ENCODE measurements at regions not wholly inside any gene's neighbourhood (a gene's known extent, or its start where the extent isn't known, plus 50 kb on each side); places are given as distances from the start of the nearest gene placed in this dataset.

- BruUV-seq (replicated peaks): no TSS peak
- no peaks in the 10 kb centered on the region for H3K27me3 ChIP-seq (replicated peaks; ENCODE audit: control insufficient read depth, insufficient read depth, low read length)
- POLR2A ChIA-PET: no interaction called here
- H3K4me1 ChIP-seq: no peaks in the 10 kb centered on the region
- CTCF ChIA-PET: interaction anchor here (0.6 kb wide), 1 partner anchor 228 kb away, joined by 3 read pairs; no protein-coding TSS in a partner anchor
- Mint-ChIP-seq H3K4me1 (ENCODE audit: low read depth, unreplicated experiment) (peaks cover 15% of the 10 kb centered on the region), H3K4me3 (ENCODE audit: unreplicated experiment) (no peak overlapping the region), H3K9me3 (ENCODE audit: unreplicated experiment) (peaks cover 20% of the 10 kb centered on the region), H3K27ac (ENCODE audit: unreplicated experiment) (no peak overlapping the region), H3K27me3 (ENCODE audit: insufficient read depth, unreplicated experiment) (no peaks in the 10 kb centered on the region), H3K36me3 (ENCODE audit: insufficient read depth, unreplicated experiment) (no peaks in the 10 kb centered on the region)
- no peak overlapping the region for H3K4me3 ChIP-seq (ENCODE audit: low read depth, low read length)
- intact Hi-C loops (cut with micrococcal nuclease; ENCODE audit: unreplicated experiment): no loop called here
- no peak for TF ChIP-seq CTCF (IDR thresholded peaks at IDR 0.05; ENCODE audit: insufficient read depth in 1 of 2, low read depth in 1 of 2, low read length in 1 of 2, severe bottlenecking in 1 of 2, unreplicated experiment in 1 of 2)
- H3K36me3 ChIP-seq (ENCODE audit: control insufficient read depth, insufficient read depth, low read length): no peaks in the 10 kb centered on the region
- H3K9me3 ChIP-seq: peaks cover 3% of the 10 kb centered on the region; the same call in 1 of the 2 replicates
- no peak for DNase-seq
Observed at GRCh38 chr13:73131247-73131646, 72.4 kb downstream of the KLF5 start.

GRCh38 chr13:73129023-73129422, 70.2 kb downstream of the KLF5 start:
- Mint-ChIP-seq H3K4me1 (ENCODE audit: low read depth, unreplicated experiment) (peaks cover 6% of the 10 kb centered on the region), H3K4me3 (ENCODE audit: unreplicated experiment) (no peak overlapping the region), H3K27me3 (ENCODE audit: insufficient read depth, unreplicated experiment) (no peaks in the 10 kb centered on the region), H3K9me3 (ENCODE audit: unreplicated experiment) (peaks cover 10% of the 10 kb centered on the region), H3K36me3 (ENCODE audit: insufficient read depth, unreplicated experiment) (no peaks in the 10 kb centered on the region), H3K27ac (ENCODE audit: unreplicated experiment) (no peak overlapping the region)
- Histone ChIP-seq H3K36me3 (ENCODE audit: control insufficient read depth, insufficient read depth, low read length) (no peaks in the 10 kb centered on the region), H3K9me3 (peaks cover 3% of the 10 kb centered on the region; the same call in 1 of the 2 replicates), H3K27me3 (replicated peaks; ENCODE audit: control insufficient read depth, insufficient read depth, low read length) (no peaks in the 10 kb centered on the region), H3K4me1 (no peaks in the 10 kb centered on the region), H3K4me3 (ENCODE audit: low read depth, low read length) (no peak overlapping the region)
- no peak for DNase-seq
- TF ChIP-seq CTCF (IDR thresholded peaks at IDR 0.05; ENCODE audit: insufficient read depth in 1 of 2, low read depth in 1 of 2, low read length in 1 of 2, severe bottlenecking in 1 of 2, unreplicated experiment in 1 of 2): no peak
- no TSS peak for BruUV-seq (replicated peaks)
- POLR2A ChIA-PET: no interaction called here
- CTCF ChIA-PET: no interaction called here
- intact Hi-C loops (cut with micrococcal nuclease; ENCODE audit: unreplicated experiment): no loop called here

Measured in Caco-2 (cell line).